Calu3 (cell line): ENCODE measurements at regions not wholly inside any gene's neighbourhood (a gene's known extent, or its start where the extent isn't known, plus 50 kb on each side); places are given as distances from the start of the nearest gene placed in this dataset.

Experiments used
- BruUV-seq: library from RNA; stranded (reverse); fragments of 400-500 nt; replicated peaks from 2 replicates; lab custom pipeline; 2021; lab: Mats Ljungman, UMichigan
- CTCF ChIA-PET: fragments of 300-600 bp; sonication (Branson Sonifier 250); formaldehyde crosslinking; loops from one replicate; lab custom pipeline; 2022; ENCODE audit warnings: antibody characterized with exemption; lab: Charles Lee
- DNase-seq: peaks from one replicate; pipeline ENCODE4 v3.0.0; 2022
- H3K27ac Mint-ChIP-seq: one replicate; pipeline ENCODE4 v1.8.0; 2022; ENCODE audit warnings: mixed read lengths; ENCODE audit not compliant: unreplicated experiment
- H3K27me3 Mint-ChIP-seq: one replicate; pipeline ENCODE4 v1.8.0; 2022; ENCODE audit warnings: mixed read lengths; ENCODE audit not compliant: unreplicated experiment
- H3K36me3 Mint-ChIP-seq: one replicate; pipeline ENCODE4 v1.8.0; 2022; ENCODE audit warnings: mild to moderate bottlenecking, moderate library complexity, mixed read lengths; ENCODE audit not compliant: insufficient read depth, unreplicated experiment
- H3K4me1 Mint-ChIP-seq: one replicate; pipeline ENCODE4 v1.8.0; 2022; ENCODE audit warnings: mild to moderate bottlenecking, low read depth, mixed read lengths; ENCODE audit not compliant: unreplicated experiment
- H3K4me3 Mint-ChIP-seq: one replicate; pipeline ENCODE4 v1.8.0; 2022; ENCODE audit warnings: mild to moderate bottlenecking, low read depth, moderate library complexity, mixed read lengths; ENCODE audit not compliant: unreplicated experiment
- H3K9me3 Mint-ChIP-seq: one replicate; pipeline ENCODE4 v1.8.0; 2022; ENCODE audit warnings: low read depth, mixed read lengths; ENCODE audit not compliant: unreplicated experiment
- intact Hi-C: fragments of 100-400 bp; cut with micrococcal nuclease; formaldehyde crosslinking; loops from one replicate; pipeline ENCODE4 v1.10.0; 2022; ENCODE audit not compliant: unreplicated experiment
- TF ChIP-seq, protein P1 (sequence below): fragments of 200-600 bp; IDR thresholded peaks from one replicate; pipeline ENCODE4 v1.8.0; 2022; ENCODE audit warnings: antibody characterized with exemption; ENCODE audit not compliant: unreplicated experiment

DNA sequence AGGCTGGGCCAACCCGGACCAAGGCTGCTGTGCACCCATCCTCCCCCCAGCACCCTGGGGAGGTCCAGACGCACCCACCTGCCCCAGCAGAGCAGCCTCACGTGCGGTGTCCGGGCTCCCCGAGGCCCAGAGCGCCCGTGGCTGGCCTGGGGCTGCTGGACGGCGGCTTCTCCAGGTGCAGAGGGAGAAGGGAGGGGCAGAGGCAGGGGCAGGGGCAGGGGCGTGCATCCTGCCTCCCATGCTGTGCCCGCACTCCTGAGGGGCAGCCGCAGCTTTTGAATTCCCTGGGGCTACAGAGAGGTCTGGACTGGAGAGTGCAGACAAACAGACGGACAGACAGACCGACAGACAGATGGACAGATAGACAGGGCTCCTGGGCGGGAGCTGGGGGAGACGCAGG is 83.6 kb upstream of the PRR5 start:
- no peak for DNase-seq
- CTCF ChIA-PET = no interaction called here
- Mint-ChIP-seq H3K27ac (no peak overlapping the region), H3K4me1 (no peaks in the 10 kb centered on the region), H3K9me3 (no peaks in the 10 kb centered on the region), H3K36me3 (no peaks in the 10 kb centered on the region), H3K4me3 (no peak overlapping the region), H3K27me3 (peaks cover 10% of the 10 kb centered on the region)
- intact Hi-C loops = no loop called here
- no TSS peak for BruUV-seq
- TF ChIP-seq, protein P1, sequence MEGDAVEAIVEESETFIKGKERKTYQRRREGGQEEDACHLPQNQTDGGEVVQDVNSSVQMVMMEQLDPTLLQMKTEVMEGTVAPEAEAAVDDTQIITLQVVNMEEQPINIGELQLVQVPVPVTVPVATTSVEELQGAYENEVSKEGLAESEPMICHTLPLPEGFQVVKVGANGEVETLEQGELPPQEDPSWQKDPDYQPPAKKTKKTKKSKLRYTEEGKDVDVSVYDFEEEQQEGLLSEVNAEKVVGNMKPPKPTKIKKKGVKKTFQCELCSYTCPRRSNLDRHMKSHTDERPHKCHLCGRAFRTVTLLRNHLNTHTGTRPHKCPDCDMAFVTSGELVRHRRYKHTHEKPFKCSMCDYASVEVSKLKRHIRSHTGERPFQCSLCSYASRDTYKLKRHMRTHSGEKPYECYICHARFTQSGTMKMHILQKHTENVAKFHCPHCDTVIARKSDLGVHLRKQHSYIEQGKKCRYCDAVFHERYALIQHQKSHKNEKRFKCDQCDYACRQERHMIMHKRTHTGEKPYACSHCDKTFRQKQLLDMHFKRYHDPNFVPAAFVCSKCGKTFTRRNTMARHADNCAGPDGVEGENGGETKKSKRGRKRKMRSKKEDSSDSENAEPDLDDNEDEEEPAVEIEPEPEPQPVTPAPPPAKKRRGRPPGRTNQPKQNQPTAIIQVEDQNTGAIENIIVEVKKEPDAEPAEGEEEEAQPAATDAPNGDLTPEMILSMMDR = no peak

DNA sequence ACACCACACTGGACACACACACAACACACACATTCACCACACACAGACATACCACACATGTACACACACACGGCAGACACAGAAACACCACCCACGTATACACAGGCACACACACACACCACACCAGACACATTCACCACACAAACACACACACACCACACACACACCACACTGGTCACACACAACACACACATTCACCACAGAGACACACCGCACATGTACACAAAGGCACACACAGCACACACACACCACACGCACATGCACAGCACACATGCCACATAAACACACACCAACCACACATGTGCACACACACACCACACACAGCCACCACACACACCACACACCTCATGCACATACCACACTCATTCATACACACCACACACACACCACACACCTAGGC is 84.2 kb upstream of the PRR5 start:
- no peaks in the 10 kb centered on the region for H3K36me3 Mint-ChIP-seq
- no peak overlapping the region for H3K27ac Mint-ChIP-seq
- DNase-seq = no peak
- TF ChIP-seq, protein P1 = no peak
- no peak overlapping the region for H3K4me3 Mint-ChIP-seq
- CTCF ChIA-PET = no interaction called here
- intact Hi-C loops = no loop called here
- BruUV-seq = no TSS peak
- peaks cover 4% of the 10 kb centered on the region for H3K27me3 Mint-ChIP-seq
- H3K9me3 Mint-ChIP-seq = no peaks in the 10 kb centered on the region
- no peaks in the 10 kb centered on the region for H3K4me1 Mint-ChIP-seq

DNA sequence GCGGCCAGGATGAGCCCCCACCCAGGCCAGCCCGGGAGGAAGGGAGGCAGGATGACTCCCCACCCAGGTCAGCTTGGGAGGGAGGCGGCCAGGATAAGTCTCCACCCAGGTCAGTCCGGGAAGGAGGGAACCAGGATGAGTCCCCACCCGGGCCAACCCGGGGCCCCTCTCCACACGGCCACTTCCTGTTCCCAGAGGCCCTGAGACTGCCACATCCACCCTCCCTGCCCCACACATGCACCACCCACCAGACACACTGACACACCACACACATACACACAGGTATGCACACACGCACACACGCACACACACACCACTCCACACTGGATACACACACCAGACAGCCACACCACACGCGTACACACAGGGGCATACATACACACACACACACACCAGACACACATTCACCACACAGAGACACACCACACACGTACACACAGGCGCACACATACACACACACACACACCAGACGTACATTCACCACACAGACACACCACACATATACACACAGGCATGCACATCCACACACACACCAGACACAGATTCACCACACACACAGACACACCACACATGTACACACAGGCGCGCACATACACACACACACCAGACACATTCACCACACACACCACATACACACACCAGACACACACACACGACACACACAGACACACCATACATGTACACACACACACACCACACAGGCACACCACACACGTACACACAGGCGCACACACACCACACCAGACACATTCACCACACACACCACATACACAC is 84.9 kb upstream of the PRR5 start:
- H3K27ac Mint-ChIP-seq = no peak overlapping the region
- H3K4me3 Mint-ChIP-seq = no peak overlapping the region
- BruUV-seq = no TSS peak
- H3K4me1 Mint-ChIP-seq = no peaks in the 10 kb centered on the region
- TF ChIP-seq, protein P1 = no peak
- no peaks in the 10 kb centered on the region for H3K36me3 Mint-ChIP-seq
- intact Hi-C loops = no loop called here
- no peak for DNase-seq
- no peaks in the 10 kb centered on the region for H3K27me3 Mint-ChIP-seq
- CTCF ChIA-PET = no interaction called here
- H3K9me3 Mint-ChIP-seq = no peaks in the 10 kb centered on the region

DNA sequence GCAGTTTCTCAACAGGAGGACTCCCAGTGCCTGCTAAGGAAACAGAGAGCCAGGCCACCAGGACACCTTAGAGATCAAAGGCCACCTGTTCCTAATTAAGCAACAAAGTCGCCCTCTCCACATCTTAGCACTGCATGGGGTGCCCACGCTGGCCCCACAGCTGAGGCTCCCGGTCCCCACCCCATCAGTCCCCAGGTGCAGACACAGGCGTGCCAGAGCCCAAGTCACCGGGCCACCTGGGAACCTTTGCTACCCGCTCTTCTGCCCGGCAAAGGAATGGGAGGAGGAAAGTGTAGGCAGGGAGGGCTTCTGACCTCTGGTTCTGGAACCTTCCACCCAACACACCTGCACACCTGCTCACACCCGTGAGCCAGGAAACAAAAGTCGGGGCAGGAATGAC is 85.5 kb upstream of the PRR5 start:
- no peaks in the 10 kb centered on the region for H3K4me1 Mint-ChIP-seq
- no peaks in the 10 kb centered on the region for H3K36me3 Mint-ChIP-seq
- BruUV-seq = no TSS peak
- TF ChIP-seq, protein P1 = no peak
- no peak for DNase-seq
- H3K9me3 Mint-ChIP-seq = no peaks in the 10 kb centered on the region
- H3K4me3 Mint-ChIP-seq = no peak overlapping the region
- CTCF ChIA-PET = no interaction called here
- intact Hi-C loops = no loop called here
- H3K27ac Mint-ChIP-seq = no peak overlapping the region
- no peaks in the 10 kb centered on the region for H3K27me3 Mint-ChIP-seq
